CD4-positive, alpha-beta T cell treated with Interleukin-2 at 100 ng/mL for 4 hours (primary cell): ENCODE measurements at regions not wholly inside any gene's neighbourhood (a gene's known extent, or its start where the extent isn't known, plus 50 kb on each side); places are given as distances from the start of the nearest gene placed in this dataset.
"Not testable (repeated sequence)": the region's sequence is repeated elsewhere in the genome, so short reads cannot be mapped to it uniquely, and the experiment has no call there.

Experiments
- DNase-seq: peaks from one replicate; pipeline ENCODE4 v3.0.0-alpha.2; 2020; ENCODE audit warnings: low spot score

DNA sequence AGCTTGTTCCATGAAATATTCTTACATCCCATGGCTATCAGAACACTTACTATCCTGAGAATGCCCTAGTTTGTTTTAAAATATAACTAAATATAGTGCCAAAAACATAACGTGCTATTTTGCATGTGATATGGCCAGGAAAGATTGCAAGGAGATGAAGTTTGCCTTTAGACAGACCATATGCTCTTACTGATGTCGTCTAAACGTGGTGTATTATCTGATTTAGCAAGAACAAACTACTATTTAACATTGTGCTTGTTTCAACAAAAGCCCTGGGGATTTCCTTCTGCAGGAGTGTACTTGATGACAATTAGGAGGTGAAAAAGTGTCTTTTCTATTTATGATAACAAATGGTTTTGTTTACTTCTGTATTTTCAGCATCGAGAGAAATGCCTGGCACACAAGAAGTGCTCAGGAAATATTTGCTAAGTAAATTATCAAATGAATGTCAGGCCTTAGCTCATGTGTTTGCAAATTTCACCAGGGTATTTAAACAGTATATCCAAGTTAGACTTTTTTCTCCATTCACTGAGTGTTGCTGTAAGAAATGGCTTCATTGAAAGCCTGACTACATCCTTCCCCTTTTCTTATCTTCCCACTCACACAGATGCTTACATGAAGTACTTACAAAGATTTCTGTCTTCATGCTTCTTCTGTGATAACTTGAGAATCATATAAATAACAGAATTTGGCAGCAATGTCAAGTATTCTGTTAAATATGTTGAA is 1033.6 kb downstream of the CDH8 start:
- no peak for DNase-seq

DNA sequence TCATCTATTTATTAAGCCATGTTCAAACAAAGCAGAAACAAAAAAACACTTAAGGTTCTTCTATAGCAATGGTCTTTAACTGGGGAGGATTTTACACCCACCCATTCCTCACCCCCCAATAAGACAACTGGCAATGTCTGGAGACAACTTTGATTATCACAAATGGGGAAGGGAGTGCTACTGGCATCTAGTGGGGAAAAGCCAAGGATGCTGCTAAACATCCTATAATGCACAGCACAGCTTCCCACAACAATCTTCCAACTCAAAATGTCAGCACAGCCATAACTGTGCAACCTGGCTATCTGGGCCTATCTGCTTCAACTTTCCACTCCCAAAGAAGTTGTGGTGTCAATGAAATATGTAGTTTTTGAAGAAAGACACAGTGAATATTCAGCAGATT is 1044.4 kb downstream of the CDH8 start:
- no peak for DNase-seq

DNA sequence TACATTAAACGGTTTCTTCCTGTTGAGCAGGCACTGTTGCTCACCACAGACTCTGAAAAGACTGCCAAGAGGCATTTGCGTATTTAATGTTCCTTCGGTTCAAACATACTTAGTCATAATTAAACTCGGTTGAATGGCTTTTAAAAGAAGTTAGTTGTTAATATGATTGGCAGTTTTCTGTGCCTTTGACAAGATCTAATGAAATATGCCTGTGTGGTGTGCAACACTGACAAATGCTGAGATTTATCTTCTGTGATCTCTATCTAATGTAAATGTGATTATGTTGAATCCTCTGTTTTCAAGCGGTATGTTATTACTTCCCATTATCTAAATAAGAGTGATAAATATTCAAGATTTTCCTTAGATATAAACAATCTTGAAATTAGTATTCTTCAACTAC is 1046.6 kb downstream of the CDH8 start:
- no peak for DNase-seq

- no peak for DNase-seq
These were observed 1057.1 kb downstream of the CDH8 start for GRCh38 chr16:60979119-60979518.

DNA sequence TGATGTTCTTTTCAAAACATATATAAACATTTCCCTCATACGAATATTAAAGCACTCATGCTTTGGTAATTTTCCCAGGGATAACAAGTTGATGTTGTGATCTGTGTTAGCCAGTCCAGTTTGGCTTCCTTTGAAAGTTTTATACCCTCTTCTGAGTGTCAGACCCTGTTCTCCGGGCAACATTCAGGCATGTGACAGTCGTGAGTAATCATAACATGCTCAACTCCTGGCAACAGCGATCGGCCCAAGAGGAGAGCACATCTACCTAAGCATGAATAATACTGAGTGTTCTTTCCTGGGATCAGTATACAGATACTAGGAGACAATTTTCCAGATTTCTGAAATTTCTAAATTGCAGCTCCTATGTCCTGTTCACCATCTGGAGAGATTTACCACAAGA is 1086.4 kb downstream of the CDH8 start:
- no peak for DNase-seq

- DNase-seq = no peak
These were observed 1091.0 kb downstream of the CDH8 start for GRCh38 chr16:60945225-60945624.

GRCh38 chr16:60936189-60936588 is 1100.0 kb downstream of the CDH8 start:
- not testable (repeated sequence) for DNase-seq

DNA sequence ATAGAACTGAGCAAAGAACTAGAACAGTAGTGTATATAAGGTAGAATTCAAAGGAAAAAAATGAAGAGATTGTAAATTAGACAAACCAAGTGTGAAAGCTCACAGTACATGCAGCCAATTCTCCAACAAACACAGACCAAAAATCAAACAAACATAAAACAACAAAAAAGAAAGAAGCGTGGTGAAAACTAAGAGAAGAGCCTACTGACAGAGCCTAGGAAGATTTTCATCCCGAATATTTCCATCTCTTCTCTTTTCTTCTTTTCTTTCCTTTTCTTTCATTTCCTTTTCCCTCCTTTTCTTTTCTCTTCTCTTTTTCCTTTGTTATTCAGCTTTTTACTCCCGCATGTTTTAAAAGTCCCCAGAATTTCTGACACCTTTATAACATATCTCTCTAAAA is 1103.6 kb downstream of the CDH8 start:
- no peak for DNase-seq

- no peak for DNase-seq
These were observed 1105.9 kb downstream of the CDH8 start for GRCh38 chr16:60930291-60930690.

DNA sequence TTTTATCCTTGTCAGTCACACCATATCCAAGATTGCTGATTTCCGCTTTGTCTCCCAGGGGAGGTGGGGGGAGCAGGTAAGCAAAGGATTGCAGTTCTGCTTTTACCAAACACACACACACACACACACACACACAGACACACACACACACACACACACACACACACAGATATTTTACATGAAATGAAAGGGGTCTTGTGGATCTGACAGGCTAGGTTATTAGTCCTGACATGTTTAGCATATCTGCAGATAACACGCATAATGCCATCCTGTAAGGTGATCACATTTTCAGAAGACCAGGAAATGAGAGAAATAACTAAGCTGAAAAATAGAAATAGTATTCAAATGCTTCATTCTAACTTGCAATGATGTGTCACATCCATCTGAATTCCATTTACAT is 1113.3 kb downstream of the CDH8 start:
- DNase-seq = no peak

GRCh38 chr16:60914334-60914733 is 1121.9 kb downstream of the CDH8 start:
- DNase-seq = no peak

DNA sequence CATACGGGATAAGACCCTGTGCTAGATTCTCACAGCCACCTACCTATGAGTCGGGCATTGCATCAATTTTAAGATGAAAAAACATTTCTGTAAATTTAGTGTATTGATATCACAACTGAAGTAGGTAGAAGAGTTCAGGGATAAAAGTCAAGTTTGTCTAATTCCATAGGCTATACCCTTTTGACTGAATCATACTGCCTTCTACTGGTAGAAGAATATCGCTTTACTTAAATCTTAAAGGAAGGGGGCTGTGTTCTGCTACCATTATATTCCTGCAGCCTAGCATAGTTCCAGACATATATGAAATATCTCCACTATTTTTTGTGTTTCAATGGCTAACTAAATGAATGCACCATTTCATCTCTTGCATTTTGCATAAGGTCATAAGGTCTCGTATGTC is 1128.6 kb downstream of the CDH8 start:
- no peak for DNase-seq

- no peak for DNase-seq
These were observed 1130.4 kb downstream of the CDH8 start for GRCh38 chr16:60905811-60906210.

DNA sequence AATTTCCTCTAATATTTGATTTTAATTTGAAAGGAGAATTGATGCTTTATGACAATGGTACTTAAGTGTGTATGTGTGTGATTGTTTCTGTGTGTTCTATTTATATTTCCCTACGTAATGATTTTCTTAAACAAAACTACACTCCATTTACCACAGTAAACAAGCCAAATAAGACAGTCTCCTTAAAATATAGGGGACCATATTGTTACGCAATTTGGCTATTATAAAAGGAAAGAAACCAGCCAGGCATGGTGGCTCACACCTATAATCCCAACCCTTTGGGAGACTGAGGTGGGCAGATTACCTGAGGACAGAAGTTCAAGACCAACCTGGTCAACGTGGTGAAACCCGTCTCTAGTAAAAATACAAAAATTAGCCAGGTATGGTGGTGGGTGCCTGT is 1134.1 kb downstream of the CDH8 start:
- DNase-seq = no peak

GRCh38 chr16:60882816-60883215 is 1153.4 kb downstream of the CDH8 start:
- DNase-seq = no peak

- DNase-seq = no peak
These were observed 1183.6 kb downstream of the CDH8 start for GRCh38 chr16:60852635-60853034.

DNA sequence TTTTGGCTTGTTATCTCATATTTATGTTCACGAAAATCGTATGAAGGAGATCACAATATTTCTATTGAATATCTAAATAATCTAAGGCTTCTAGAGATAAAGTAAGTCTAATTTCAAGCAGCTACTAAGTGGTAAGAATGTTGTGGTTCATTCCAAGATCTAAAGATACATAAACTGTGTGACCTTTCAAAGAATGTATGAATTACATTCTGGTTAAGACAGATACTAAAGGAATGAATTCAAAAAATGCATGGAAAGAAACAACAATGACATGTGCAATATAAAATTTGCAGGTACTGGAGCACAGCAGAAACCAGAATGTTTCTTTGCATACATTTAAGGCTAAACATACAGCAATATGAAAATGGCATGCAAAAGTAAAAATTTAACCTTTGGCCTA is 1214.6 kb downstream of the CDH8 start:
- DNase-seq = no peak

DNA sequence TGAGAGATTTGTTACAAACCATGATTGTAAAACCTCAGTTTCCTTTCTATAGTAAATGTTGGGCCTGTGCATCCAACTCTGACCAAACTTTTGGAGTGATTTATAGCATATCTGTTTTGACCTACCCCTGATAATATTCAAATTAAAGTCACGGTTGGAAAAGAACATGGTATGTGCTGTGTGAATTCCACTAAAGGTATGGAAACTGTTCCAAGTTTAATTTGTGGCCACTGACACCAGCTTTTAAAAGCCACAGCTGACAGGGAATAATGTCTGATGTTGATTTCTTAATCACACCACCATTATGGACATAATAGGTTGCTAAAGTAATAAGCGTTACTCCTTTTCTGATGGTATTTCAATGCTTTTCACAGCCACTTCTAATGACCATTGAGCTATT is 1215.9 kb downstream of the CDH8 start:
- DNase-seq = no peak

- no peak for DNase-seq
These were observed 1217.8 kb downstream of the CDH8 start for GRCh38 chr16:60818465-60818864.

GRCh38 chr16:60816461-60816860 is 1219.8 kb downstream of the CDH8 start:
- no peak for DNase-seq

DNA sequence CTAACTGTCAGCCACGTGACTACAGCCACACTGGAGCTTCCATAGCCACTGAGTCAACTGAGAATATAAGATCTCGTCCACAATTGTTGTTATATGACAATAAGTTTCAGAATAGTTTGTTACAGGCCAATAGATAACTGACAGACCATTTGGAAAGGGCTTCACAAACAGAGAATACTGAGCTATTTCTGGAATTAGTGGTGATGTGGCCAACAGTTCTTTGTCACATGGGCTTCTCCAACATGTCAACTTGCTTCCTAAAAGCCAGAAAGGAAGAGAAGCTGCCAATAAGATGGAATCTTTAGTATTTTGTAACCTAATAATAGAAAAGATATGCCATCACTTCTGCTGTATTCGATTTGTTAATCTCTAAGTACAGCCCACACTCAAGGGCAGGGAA is 1220.4 kb downstream of the CDH8 start:
- DNase-seq = no peak

DNA sequence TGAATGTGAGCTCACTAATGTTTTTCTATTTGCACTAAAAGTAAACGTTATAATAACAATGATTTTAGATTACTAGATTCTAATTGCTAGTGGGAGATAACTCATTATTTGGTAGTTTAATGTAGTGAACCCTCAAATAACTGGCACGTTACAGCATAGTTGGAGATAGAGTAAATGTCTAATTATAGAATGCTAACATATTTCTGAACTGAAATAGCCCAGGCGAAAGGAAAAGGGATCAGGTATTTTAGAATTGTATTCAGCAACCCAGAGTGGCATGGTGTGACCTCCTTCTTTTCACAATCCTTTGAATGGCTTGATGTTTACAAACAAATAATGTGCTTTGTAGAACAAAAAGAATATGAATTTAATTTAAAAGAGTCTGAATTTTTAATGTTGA is 1221.2 kb downstream of the CDH8 start:
- no peak for DNase-seq

DNA sequence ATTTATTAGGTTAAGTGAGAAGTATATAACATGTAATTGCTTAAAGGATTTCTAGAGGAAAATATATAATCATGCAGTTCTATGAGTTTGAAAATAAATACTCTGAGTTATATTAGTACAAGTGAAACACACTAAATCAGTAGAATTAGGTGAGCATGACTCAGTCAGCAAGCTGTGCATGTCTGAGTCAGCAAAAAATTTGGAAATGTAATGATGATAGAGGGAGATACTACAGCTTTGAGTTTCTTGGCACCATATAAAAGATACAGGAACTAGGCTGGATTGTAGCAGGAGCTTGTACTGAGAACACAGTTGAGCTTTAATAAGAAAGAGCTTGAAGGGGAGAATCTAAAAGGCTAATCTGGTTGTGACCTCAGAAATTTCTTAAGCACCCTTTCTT is 1224.6 kb downstream of the CDH8 start:
- DNase-seq = no peak

- DNase-seq = no peak
These were observed 1225.1 kb downstream of the CDH8 start for GRCh38 chr16:60811051-60811608.
